Breast epithelium (tissue), 3 donors: ENCODE measurements at regions not wholly inside any gene's neighbourhood (a gene's known extent, or its start where the extent isn't known, plus 50 kb on each side); places are given as distances from the start of the nearest gene placed in this dataset.

Experiments
- CTCF ChIP-seq, 3 donors: fragments of 450-650 bp; IDR thresholded peaks; one replicate each; pipeline ENCODE4 v1.5.1; 2016 to 2017; ENCODE audit warnings: antibody characterized with exemption in 3 of 3, mild to moderate bottlenecking in 3 of 3, moderate library complexity in 3 of 3
- POLR2AphosphoS5 ChIP-seq, 3 donors: sonication (generic); formaldehyde crosslinking; IDR thresholded peaks; one replicate each; pipeline ENCODE4 v1.6.1; 2017; ENCODE audit warnings: antibody characterized with exemption in 3 of 3

- TF ChIP-seq POLR2AphosphoS5 (IDR thresholded peaks at IDR 0.05) (no peak), CTCF (IDR thresholded peaks at IDR 0.05) (no peak)
These were observed 69.1 kb downstream of the METRNL start for GRCh38 chr17:83148317-83149028.
